Esophagus muscularis mucosa (tissue), 3 donors: ENCODE measurements at regions not wholly inside any gene's neighbourhood (a gene's known extent, or its start where the extent isn't known, plus 50 kb on each side); places are given as distances from the start of the nearest gene placed in this dataset.

Source experiments
- CTCF ChIP-seq, 3 experiments: fragments of 200-600 bp in 2 of 3; fragments of 450-650 bp in 1 of 3; sonication (generic) in 2 of 3; IDR thresholded peaks; one replicate each; pipeline ENCODE4 v1.5.1; 2017 to 2019; ENCODE audit warnings: antibody characterized with exemption in 3 of 3, mild to moderate bottlenecking in 2 of 3, moderate library complexity in 1 of 3
- POLR2A ChIP-seq: fragments of 450-650 bp; IDR thresholded peaks from one replicate; pipeline ENCODE4 v1.6.1; 2017; ENCODE audit warnings: antibody characterized with exemption, moderate library complexity, mild to moderate bottlenecking, low read depth

- no peak for TF ChIP-seq CTCF (IDR thresholded peaks at IDR 0.05)
- TF ChIP-seq POLR2A: no peak
Observed at GRCh38 chr15:97866959-97867358, 93.5 kb upstream of the ARRDC4 start.
